ENCODE measurements at regions not wholly inside any gene's neighbourhood (a gene's known extent, or its start where the extent isn't known, plus 50 kb on each side); places are given as distances from the start of the nearest gene placed in this dataset.
"Not testable (repeated sequence)": the region's sequence is repeated elsewhere in the genome, so short reads cannot be mapped to it uniquely, and the experiment has no call there.

- no peak overlapping the region for H3K4me3 ChIP-seq (replicated peaks in 1 of 2; ENCODE audit: low read depth in 2 of 2, low read length in 2 of 2)
- DNase-seq (ENCODE audit: low read depth in 2 of 2) = peak in 1 of 2 donors; percentile 11
- TF ChIP-seq, protein P1, sequence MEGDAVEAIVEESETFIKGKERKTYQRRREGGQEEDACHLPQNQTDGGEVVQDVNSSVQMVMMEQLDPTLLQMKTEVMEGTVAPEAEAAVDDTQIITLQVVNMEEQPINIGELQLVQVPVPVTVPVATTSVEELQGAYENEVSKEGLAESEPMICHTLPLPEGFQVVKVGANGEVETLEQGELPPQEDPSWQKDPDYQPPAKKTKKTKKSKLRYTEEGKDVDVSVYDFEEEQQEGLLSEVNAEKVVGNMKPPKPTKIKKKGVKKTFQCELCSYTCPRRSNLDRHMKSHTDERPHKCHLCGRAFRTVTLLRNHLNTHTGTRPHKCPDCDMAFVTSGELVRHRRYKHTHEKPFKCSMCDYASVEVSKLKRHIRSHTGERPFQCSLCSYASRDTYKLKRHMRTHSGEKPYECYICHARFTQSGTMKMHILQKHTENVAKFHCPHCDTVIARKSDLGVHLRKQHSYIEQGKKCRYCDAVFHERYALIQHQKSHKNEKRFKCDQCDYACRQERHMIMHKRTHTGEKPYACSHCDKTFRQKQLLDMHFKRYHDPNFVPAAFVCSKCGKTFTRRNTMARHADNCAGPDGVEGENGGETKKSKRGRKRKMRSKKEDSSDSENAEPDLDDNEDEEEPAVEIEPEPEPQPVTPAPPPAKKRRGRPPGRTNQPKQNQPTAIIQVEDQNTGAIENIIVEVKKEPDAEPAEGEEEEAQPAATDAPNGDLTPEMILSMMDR (IDR thresholded peaks at IDR 0.05; ENCODE audit: low read depth, low read length) = no peak
Measured at GRCh38 chr11:91303749-91304148, 920.9 kb upstream of the FAT3 start.

DNA sequence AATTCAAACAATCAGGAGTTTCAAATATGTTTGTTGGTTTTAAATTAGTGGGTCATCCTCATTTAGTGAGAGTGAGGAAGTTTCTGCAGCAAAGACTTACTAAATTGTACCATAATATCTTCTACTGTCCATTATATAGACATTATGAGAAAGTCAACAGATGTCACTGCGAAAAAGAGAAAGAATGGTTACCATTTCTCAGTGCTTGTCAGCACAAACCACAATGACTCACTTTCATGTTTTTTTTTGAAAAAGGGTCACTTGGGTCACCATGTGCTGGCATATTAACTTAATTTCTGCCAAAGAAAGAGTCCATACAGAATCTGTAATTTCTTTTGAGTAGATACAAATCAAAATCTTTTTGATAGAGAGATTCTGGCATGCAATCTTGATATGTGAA, 924.6 kb upstream of the FAT3 start:
- H3K4me3 ChIP-seq (replicated peaks in 1 of 2; ENCODE audit: low read depth in 2 of 2, low read length in 2 of 2) = no peak overlapping the region
- DNase-seq (ENCODE audit: low read depth in 2 of 2) = peak; percentile 4 to 55
- TF ChIP-seq, protein P1 (IDR thresholded peaks at IDR 0.05; ENCODE audit: low read depth, low read length) = no peak

GRCh38 chr11:91296629-91297028, 928.0 kb upstream of the FAT3 start:
- H3K4me3 ChIP-seq (replicated peaks in 1 of 2; ENCODE audit: low read depth in 2 of 2, low read length in 2 of 2) = no peak overlapping the region
- peak in 1 of 2 donors; percentile 50 for DNase-seq (ENCODE audit: low read depth in 2 of 2)
- TF ChIP-seq, protein P1 (IDR thresholded peaks at IDR 0.05; ENCODE audit: low read depth, low read length) = no peak

DNA sequence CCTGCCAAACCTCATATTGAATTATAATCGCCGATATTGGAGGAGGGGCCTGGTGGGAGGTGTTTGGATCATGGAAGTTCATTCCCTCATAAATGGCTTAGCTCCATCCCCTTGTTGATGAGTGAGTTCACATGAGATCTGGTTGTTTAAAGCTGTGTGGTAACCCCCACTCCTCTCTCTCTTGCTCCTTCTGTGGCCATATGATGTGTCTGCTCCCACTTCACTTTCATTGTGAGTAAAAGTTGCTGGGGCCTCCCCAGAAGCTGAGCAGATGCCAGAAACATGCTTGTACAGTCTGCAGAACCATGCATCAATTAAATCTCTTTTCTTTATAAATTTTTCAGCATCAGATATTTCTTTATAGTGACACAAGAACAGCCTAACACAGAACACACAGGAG, 929.0 kb upstream of the FAT3 start:
- TF ChIP-seq, protein P1 (IDR thresholded peaks at IDR 0.05; ENCODE audit: low read depth, low read length) = no peak
- DNase-seq (ENCODE audit: low read depth in 2 of 2) = no peak
- H3K4me3 ChIP-seq (replicated peaks in 1 of 2; ENCODE audit: low read depth in 2 of 2, low read length in 2 of 2) = no peak overlapping the region

- TF ChIP-seq, protein P1 (IDR thresholded peaks at IDR 0.05; ENCODE audit: low read depth, low read length) = no peak
- no peak for DNase-seq (ENCODE audit: low read depth in 2 of 2)
- H3K4me3 ChIP-seq (replicated peaks in 1 of 2; ENCODE audit: low read depth in 2 of 2, low read length in 2 of 2) = no peak overlapping the region
Measured at GRCh38 chr11:91293119-91293518, 931.5 kb upstream of the FAT3 start.

- no peak overlapping the region for H3K4me3 ChIP-seq (replicated peaks in 1 of 2; ENCODE audit: low read depth in 2 of 2, low read length in 2 of 2)
- TF ChIP-seq, protein P1 (IDR thresholded peaks at IDR 0.05; ENCODE audit: low read depth, low read length) = no peak
- no peak for DNase-seq (ENCODE audit: low read depth in 2 of 2)
Measured at GRCh38 chr11:91272089-91272488, 952.5 kb upstream of the FAT3 start.

- H3K4me3 ChIP-seq (replicated peaks in 1 of 2; ENCODE audit: low read depth in 2 of 2, low read length in 2 of 2); DNase-seq (ENCODE audit: low read depth in 2 of 2): not testable (repeated sequence)
Measured at GRCh38 chr11:91268512-91269295, 955.9 kb upstream of the FAT3 start.

Data from cardiac fibroblast (primary cell).